ENCODE measurements at regions not wholly inside any gene's neighbourhood (a gene's known extent, or its start where the extent isn't known, plus 50 kb on each side); places are given as distances from the start of the nearest gene placed in this dataset.

DNA sequence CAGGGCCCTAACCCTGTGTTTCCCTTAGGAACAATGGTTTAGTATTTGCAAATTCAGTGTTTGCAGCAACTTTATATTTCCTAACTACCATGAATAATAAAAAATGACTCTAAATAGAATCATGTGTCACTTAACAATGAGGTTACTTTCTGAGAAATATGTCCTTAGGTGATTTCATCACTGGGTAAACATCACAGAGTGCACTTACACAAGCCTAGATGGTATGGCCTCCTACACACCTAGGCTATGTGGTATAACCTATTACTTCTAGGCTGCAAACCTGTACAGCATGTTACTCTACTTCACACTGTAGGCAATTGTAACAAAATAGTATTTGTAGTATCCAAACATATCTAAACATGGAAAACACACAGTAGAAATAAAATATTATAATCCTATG is 1174.6 kb upstream of the LRRTM3 start:
- TF ChIP-seq, protein P1, sequence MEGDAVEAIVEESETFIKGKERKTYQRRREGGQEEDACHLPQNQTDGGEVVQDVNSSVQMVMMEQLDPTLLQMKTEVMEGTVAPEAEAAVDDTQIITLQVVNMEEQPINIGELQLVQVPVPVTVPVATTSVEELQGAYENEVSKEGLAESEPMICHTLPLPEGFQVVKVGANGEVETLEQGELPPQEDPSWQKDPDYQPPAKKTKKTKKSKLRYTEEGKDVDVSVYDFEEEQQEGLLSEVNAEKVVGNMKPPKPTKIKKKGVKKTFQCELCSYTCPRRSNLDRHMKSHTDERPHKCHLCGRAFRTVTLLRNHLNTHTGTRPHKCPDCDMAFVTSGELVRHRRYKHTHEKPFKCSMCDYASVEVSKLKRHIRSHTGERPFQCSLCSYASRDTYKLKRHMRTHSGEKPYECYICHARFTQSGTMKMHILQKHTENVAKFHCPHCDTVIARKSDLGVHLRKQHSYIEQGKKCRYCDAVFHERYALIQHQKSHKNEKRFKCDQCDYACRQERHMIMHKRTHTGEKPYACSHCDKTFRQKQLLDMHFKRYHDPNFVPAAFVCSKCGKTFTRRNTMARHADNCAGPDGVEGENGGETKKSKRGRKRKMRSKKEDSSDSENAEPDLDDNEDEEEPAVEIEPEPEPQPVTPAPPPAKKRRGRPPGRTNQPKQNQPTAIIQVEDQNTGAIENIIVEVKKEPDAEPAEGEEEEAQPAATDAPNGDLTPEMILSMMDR (IDR thresholded peaks at IDR 0.05) = no peak
- no peak for TF ChIP-seq POLR2AphosphoS5 (IDR thresholded peaks at IDR 0.05)
- TF ChIP-seq POLR2A (IDR thresholded peaks at IDR 0.05) = no peak
